HG03139 (cell line): ENCODE measurements at regions not wholly inside any gene's neighbourhood (a gene's known extent, or its start where the extent isn't known, plus 50 kb on each side); places are given as distances from the start of the nearest gene placed in this dataset.
"Not testable (repeated sequence)": the region's sequence is repeated elsewhere in the genome, so short reads cannot be mapped to it uniquely, and the experiment has no call there.

ENCODE experiments used
- ATAC-seq: cut with Tn5 transposase; IDR thresholded peaks from one replicate; pipeline ENCODE4 v1.9.1; 2021; ENCODE audit not compliant: unreplicated experiment

DNA sequence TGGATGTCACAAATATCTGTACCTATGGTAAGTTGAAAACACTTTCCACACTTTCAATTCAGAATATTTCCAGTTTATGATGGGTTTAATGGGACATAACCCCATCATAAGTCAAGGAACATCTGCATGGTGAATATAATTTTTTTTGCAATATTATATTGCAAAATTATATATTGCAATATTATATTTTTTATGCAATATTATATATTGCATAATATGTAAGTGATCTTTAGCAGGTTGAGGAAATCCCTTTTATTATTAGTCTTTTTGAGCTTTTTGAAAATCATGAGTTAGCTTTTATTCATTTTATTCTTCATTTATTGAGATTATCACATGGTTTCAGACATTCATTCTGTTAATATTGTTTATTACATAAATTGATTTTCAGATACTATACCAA lies 342.2 kb upstream of the GALNT5 start:
- ATAC-seq = no peak

DNA sequence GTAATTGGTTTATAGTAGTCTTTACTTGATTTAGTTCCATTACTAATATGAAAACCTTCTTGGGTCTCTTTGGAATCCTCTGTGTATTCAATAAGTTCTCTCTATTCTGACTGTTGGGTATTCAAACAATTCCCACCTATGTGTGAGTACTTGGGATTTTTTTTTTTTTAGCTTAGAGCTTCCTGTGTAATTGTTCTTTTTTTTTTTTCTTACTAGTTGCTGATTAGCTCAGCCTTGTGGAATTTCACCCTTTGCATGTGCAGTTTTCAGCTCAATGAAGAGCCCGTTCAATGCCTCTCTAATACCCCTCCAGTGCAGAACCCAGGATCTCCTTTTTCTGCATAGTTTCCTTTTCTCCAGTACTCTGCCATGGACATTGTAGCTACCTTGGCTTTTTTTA lies 339.1 kb upstream of the GALNT5 start:
- ATAC-seq = no peak

DNA sequence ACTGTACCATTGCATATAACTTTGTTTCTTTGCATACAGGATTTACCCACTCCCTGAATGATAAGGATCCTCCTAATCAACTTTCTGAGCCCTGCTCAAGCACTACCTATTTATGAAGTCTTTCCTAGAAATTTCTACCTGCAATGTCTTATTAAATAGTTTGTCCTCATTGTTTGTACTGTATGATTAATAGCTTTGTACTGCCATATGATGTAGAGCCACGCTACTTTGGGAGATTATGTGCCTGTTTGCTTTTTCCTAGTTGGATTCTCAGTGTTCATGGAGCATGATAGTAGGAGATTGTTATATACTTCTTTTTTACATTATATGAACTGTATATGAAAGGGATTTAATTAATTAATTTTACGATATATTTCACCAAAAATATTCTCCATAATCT lies 327.1 kb upstream of the GALNT5 start:
- no peak for ATAC-seq

DNA sequence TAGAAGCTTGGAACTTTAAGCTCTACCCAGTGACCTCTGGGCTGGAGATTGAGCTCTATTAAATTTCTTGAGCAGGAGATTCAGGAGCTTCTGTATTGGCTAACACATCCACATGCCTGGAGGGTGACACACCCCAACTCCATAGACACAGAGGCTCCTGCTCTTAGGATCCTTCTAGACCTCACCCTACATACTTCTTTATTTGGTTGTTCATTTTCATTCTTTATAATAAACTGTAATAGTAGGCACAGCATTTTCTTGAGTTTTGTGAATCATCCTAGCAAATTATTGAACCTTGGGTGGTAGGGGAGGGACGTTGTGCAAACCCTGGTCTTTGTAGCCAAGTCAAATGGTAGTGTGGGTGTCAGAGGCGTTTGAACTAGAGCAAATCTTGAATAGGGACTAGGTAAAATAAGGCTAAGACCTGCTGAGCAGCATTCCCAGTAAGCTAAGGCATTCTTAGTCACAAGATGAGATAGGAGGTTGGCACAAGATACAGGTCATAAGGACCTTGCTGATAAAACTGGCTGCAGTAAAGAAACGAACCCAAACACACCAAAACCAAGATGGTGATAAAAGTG lies 323.8 kb upstream of the GALNT5 start:
- no peak for ATAC-seq

DNA sequence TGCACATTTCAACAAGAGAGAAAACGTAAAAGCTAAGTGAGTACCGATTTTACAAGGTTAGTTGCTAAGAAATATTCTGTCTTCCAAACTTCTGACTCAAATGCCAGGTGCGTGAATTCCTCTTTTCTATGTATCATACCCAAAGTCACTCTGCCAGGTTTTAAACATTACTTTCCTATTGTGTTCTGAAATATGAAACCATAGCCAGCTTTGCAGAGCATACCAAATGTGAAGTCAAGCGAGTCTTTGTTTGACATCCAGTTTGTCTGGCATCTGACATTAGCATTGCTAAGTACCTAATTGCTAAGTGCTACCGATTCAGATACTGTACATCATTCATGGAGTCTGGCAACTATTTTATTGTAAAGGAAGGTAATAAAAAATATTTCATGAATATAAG lies 321.9 kb upstream of the GALNT5 start:
- no peak for ATAC-seq

DNA sequence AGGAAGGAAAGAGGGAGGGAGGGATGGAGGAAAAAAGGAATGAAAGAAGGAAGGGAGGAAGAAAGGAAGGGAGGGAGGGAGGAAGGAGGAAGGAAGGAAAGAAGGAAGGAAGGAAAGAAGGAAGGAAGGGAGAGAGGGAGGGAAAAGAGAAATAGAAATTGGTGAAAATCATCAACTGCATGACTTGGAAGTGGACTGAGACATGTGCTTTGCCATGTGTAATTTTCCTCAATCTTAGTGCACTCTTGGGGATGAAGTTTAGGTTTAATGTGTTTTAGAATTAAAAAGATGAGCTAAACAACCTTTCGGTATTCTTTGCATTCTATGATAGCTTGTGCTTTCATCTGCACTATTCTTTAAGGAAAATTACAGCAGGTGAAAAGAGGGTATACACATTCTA lies 320.1 kb upstream of the GALNT5 start:
- ATAC-seq = no peak

DNA sequence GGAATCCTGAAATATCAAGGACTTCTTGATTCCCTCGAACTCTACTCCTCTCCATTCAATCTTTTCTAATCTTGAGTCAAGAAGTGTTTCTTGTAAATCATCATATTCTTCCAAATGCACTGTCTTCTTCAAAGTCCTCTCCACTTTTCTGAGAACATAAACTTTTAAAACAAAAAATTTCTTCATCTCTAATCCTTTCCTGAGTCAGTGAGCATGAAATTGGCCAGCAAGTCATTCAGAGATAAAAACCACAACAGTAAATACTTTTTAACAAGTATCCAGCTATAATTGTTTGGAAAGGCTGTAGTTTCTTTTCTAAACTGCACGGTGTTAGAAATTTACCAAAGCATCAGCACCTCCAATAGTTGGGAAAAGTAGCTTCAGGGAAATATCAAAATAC lies 312.6 kb upstream of the GALNT5 start:
- no peak for ATAC-seq

DNA sequence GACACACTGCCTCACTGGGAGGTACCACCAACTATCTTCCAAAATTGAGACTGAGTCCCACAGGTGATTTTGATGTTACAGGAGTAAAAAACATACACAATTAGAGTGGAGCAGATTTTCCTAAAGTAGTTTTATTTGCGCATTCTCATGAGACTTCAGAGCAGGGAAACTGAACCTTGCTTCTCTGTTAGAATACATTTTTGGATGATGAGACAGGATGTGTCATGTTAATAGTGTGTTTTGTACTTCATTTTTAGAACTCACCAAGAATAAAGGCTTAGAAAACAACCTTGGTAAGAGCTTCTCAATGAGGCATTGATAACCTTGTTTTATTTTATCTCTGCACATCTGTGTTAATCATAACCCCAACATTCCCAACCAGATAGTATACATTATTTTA lies 310.2 kb upstream of the GALNT5 start:
- no peak for ATAC-seq

DNA sequence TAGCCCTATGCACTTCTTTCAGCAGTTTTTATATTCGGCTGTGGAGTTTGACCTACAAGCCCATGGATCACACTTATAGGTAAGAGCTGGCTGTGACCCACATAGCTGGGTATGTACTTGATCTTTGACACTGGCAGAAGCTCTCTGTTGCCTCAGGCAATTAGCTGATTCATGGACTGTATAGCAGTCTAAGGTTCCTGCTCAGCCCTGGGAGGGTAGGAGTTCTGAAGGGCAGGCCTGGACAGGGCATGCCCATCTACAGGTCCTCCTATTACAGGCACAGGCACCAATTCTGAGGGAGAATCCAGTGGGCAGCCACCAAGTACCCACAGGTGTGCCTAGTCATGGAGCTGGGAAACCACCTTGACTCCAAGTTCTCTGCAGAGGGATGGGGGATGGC lies 301.8 kb upstream of the GALNT5 start:
- no peak for ATAC-seq

DNA sequence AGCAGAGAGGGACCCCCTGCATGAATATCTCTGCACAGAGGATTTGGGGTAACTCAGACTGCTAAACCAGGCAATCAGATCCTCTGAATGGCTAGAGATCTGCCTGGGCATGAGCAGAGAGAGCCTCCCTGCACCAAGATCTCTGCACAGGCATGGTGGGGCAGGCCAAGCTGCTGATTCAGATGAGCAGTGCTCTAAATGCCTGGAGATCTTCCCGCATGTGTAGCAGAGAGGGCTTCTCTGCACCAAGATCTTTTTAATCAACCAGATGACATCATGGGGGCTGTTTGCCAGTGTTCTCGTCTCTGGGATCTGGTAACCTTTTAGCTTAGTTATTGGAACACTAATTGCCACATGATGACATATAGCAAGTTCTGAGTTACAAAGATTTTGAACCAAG lies 301.3 kb upstream of the GALNT5 start:
- no peak for ATAC-seq

DNA sequence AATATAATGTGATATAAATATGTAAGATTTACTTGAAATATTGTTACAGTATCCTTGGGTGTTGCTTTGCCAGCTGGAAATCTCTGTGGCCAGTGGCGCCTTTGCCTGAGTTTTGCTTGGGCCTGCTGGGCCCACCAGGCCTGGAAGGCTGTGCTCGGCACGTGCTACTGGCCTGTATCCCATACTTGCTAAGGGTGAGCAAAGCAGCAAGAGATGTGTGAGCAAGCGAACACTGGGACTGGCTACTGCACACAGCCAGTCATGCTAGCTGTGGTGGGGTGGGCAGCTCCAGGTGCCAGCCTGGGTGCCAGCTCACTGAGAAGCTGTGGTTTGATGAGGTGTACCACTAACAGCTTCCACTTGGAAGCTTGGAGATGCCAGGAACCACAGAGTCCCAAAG lies 299.1 kb upstream of the GALNT5 start:
- ATAC-seq = no peak

DNA sequence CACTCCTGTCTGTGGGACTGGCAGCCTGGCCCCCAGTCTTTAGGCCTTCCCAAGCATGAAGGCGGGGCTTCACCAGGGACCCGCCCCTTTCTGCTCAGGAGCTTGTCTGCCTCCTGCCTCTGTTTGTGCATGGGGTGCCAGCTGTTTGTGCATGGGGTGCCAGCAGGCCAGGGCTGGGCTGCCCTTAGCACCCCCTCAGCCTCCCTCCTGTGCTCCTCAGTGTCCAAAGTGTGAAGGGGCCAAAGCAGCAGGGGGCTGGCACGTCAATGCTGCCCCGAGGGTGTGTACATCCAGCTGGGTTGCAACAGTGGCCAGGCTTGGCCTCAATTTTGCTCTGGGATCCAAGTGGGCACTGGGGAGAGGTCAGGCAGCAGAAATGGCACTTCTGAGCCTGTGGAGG lies 298.0 kb upstream of the GALNT5 start:
- ATAC-seq = no peak

DNA sequence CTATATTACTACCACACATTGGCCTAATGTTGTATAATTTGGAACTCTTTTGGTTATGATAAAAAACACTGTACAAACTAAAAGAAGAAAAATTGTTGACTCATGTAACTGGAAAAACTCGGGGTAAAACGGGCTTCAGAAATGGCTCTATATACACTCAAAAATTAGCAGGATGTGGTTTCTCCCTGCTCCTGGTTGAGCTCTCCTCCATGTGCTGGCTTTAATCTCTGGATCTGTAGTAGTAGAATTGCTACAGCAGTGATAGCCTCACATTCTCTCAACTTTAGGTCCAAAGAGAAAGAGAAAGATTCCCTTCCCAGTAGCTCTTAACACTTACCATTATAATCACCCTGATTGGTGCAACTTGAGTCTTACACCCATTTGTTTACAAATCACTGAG lies 274.9 kb upstream of the GALNT5 start:
- no peak for ATAC-seq

DNA sequence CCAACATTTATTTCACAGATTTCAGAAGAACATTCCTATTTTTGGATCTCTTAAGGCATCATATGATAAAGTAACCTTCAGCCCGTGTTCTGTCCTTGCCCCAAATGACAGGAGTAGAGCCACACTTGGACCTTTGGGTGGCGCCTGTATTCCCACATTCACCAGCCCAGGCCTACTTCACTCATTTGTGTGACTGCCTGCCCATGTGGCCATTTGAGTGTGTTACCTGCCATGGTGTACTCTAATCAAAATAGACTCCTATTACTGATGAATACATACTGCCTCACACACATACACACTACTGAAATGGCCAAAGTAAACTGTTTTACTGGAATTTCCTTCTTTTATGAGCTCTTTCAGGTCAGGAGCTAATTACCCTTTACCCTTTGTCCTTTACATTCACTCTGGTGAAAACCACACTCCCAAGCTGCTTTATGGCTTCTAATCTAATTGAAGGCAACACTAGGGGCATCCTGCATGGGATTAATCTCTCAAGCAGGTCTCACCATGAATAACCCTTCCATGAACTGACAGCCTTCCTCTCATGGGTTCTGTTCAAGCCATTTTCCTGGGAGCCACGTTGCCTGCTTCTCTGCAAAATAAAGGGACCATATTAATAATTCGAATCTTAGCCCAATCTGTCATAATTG lies 271.0 kb upstream of the GALNT5 start:
- ATAC-seq = no peak

DNA sequence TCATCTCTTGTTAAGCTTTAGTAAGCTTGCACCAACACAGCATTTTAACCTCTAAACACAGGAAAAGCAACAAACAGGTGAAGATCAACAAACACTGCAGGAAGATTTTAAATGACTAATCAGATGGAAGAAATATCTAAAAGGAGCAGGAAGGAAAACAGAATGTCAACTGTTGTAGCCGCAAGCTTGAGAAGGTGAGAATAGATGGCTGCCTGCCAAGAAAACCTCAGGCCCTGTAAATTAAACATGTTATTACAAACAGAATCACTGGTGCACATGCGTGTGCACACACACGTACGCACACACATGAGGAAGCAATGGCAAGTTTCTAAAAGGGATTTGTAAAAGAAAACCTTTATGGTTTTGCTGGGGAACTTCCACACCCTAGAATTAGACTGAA lies 257.8 kb upstream of the GALNT5 start:
- ATAC-seq = no peak

DNA sequence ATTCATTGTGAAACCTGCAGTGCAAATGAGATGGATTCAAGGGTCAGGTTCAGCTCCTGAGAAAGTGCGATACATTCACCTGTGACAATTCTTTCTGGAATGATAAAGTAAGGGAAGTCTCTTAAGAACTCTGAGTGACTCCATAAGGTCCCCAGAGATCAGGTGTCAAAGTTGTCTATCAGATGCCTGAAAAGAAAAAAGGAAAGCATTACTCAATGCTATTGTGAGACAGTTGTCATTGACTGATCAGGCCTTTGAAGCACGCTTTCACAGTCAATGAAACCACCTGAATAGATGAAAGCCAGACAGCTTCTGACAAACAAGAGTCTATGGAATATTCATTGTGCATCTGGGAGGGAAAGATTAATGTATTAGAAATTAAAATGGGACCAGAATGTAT lies 252.7 kb upstream of the GALNT5 start:
- ATAC-seq = no peak

DNA sequence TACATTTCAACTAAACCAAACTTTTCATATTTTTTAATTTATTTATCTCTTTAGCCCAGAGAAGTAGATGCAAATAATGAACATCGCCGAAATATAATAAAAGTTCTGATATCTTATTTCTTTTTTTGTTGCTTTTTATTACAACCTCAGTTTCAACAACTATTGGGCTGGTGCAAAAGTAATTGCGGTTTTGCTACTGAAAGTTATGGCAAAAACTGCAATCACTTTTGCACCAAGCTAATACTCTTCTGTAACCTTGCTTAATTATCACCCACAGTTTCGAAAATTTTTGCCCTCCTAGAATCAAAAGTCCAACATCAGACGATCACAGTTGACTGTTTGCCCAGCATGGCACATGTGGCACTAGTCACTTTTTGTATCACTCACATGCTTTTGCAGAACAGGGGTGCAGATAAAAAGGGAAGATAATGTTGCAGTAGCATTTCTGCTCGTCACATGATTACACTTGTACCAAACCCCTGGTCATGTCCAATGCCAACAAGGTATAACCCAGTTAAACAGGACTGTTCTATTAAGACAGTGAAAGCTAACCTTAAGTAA lies 242.4 kb upstream of the GALNT5 start:
- ATAC-seq = no peak

DNA sequence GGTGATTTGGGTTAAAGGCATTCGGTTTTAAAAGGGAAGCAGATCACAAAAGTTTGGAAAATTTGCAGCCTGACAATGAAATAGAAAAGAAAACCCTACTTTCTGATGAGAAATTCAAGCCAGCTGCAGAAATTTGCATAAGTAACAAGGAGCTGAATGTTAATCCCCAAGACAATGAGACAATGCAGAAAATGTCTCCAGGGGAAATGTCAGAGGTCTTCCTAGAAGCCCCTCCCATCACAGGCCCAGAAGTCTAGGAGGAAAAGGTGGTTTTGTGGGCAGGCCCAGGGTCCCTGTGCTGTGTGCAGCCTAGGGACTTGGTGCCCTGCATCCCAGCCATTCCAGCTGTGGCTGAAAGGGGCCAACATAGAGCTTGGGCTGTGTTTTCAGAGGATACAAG lies 234.2 kb upstream of the GALNT5 start:
- ATAC-seq = not testable (repeated sequence)

DNA sequence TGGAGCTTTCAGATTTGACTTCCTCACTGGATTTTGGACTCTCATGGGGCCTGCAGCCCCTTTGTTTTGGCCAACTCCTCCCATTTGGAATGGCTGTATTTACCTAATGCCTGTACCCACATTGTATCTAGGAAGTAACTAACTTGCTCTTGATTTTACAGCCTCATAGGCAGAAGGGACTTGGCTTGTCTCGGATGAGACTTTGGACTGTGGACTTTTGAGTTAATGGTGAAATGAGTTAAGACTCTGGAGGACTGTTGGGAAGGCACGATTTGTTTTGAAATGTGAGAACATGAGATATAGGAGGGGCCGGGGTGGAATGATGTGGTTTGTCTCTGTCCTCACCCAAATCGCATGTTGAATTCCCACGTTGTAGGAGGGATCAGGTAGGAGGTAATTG lies 233.4 kb upstream of the GALNT5 start:
- ATAC-seq = no peak

DNA sequence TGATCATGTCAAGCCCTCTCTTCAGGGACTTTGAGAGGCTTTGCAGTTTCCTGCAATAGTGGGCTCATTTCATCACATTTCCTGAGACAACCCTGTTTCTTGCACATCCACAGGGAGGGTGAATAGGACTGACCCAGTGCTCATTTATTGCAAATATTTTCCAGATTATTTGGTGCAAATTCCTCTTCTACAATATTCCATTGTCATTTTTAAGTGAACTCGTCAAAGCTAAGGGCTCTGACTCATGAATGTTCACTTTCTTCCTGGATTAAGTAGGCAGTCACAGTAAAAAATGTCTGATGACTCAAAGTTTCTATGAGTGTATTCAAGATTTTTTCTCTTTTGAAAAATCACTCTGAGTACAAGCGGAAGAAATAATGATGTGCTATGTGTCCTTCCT lies 225.5 kb upstream of the GALNT5 start:
- no peak for ATAC-seq

DNA sequence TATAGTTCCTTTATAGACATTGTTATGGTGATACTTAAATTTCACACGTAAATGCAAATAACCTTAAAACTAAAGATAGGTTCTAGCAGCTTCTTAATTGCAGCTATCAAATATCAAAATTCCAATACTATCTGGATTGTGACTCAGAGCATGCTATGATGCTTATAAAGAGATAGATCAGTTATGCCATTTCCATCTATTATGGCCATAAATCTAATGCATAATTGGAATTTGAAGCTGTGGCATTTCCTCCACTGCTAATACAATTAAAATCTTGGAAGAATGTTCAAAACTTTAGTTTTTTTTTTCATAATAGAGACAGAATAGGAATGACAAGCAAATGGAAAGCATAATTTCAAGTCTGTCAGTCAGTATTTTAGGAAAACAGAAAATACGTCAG lies 220.8 kb upstream of the GALNT5 start:
- no peak for ATAC-seq

DNA sequence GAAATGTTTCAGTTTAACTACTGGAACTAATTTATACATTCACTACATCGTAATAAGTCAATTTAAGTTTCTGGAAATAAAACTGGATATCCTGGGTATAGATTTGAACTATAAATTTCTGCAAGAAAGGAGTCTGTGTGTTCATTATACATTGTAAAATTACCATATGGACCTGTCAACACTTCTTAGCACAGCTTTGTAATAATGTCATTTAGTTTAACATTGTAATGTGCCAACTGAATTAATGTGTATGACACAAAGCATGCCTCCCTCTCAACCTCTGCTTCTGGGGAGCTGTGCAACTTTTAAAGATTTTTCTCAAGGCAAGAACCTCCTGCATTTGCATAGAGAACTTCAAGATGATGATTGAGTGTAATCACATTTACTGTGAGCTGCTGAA lies 213.7 kb upstream of the GALNT5 start:
- no peak for ATAC-seq

DNA sequence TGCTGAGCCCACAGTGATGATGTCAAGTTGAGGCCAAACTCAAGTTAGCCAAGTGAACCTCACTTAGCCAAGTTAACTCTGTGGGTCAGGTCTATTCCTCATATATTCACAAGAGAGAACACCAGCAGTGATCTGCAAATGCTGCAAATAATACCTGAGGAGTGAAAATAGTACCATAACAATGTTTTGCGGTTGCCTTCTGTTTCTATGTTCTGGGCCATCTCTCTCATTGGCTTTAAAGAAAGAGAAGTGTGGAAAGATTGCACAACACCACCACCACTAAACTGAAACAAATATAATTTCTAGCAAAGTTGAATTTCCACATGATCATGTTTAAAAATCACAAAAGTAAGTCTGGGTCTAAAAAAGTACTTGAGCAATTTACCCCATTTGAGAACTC lies 211.1 kb upstream of the GALNT5 start:
- no peak for ATAC-seq
